SK-N-SH (cell line): ENCODE measurements at regions not wholly inside any gene's neighbourhood (a gene's known extent, or its start where the extent isn't known, plus 50 kb on each side); places are given as distances from the start of the nearest gene placed in this dataset.

Source experiments
- EP300 ChIP-seq, 2 experiments: IDR thresholded peaks; 2 replicates each; pipeline versions ENCODE4 v1.4.0 to v1.6.1; 2012; ENCODE audit warnings: borderline replicate concordance in 1 of 2, low read depth in 1 of 2, low read length in 1 of 2
- FOXM1 ChIP-seq: IDR thresholded peaks from 2 replicates; pipeline ENCODE4 v1.4.0; 2012; ENCODE audit warnings: low read depth, mild to moderate bottlenecking
- GABPA ChIP-seq: IDR thresholded peaks from 2 replicates; pipeline ENCODE4 v1.4.0; 2012; ENCODE audit warnings: low read depth, mild to moderate bottlenecking
- JUND ChIP-seq: IDR thresholded peaks from 2 replicates; pipeline ENCODE4 v1.4.0; 2012
- MXI1 ChIP-seq: IDR thresholded peaks from 2 replicates; pipeline ENCODE4 v1.6.1; 2012; ENCODE audit warnings: mild to moderate bottlenecking, low read depth, low read length, improper control_type of control experiment
- POLR2AphosphoS5 ChIP-seq: IDR thresholded peaks from 2 replicates; pipeline ENCODE4 v1.6.1; 2012; ENCODE audit warnings: low read depth, low read length
- RAD21 ChIP-seq: IDR thresholded peaks from 2 replicates; pipeline ENCODE4 v1.6.1; 2012; ENCODE audit warnings: mild to moderate bottlenecking, low read length
- RCOR1 ChIP-seq: fragments of 150-350 bp; IDR thresholded peaks from 2 replicates; pipeline ENCODE4 v1.6.1; 2017; ENCODE audit warnings: antibody characterized with exemption, low read length
- TAF1 ChIP-seq: IDR thresholded peaks from 2 replicates; pipeline ENCODE4 v1.6.1; 2012; ENCODE audit warnings: low read depth, mild to moderate bottlenecking, low read length, moderate library complexity, borderline replicate concordance
- TF ChIP-seq, protein P1 (sequence below): fragments of 200-600 bp; sonication (generic); IDR thresholded peaks from 2 replicates; pipeline ENCODE4 v1.6.1; 2017; ENCODE audit warnings: antibody characterized with exemption, mild to moderate bottlenecking, moderate library complexity
- TF ChIP-seq, protein P2 (sequence below): fragments of 150-350 bp; IDR thresholded peaks from 2 replicates; pipeline ENCODE4 v1.6.1; 2017; ENCODE audit warnings: antibody characterized with exemption, low read length, low read depth, borderline replicate concordance
- TF ChIP-seq, protein P3 (sequence below): IDR thresholded peaks from 2 replicates; pipeline ENCODE4 v1.4.0; 2012; ENCODE audit warnings: low read depth, borderline replicate concordance
- TF ChIP-seq, protein P4 (sequence below): IDR thresholded peaks from 2 replicates; pipeline ENCODE4; 2012
- TF ChIP-seq, protein P5 (sequence below): IDR thresholded peaks from 2 replicates; pipeline ENCODE4 v1.6.1; 2012; ENCODE audit warnings: mild to moderate bottlenecking, low read depth, low read length, moderate library complexity

DNA sequence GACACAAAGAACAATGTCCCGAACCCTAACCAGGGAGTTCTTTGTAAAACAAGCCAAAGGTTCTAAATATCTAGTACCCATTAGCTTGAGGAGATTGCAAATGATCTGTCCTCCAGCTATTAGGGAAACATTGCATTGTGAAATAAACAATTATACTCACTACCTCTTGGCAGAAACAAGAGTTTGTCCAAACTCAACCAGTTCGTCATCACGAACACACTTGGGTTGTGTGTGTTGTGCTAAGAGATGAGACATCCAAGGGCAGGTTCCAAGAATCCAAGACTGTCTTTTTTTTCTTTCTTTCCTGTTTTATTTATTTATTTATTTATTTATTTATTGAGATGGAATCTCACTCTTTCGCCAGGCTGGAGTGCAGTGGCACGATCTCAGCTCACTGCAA is 793.1 kb upstream of the AUTS2 start:
- TF ChIP-seq, protein P1, sequence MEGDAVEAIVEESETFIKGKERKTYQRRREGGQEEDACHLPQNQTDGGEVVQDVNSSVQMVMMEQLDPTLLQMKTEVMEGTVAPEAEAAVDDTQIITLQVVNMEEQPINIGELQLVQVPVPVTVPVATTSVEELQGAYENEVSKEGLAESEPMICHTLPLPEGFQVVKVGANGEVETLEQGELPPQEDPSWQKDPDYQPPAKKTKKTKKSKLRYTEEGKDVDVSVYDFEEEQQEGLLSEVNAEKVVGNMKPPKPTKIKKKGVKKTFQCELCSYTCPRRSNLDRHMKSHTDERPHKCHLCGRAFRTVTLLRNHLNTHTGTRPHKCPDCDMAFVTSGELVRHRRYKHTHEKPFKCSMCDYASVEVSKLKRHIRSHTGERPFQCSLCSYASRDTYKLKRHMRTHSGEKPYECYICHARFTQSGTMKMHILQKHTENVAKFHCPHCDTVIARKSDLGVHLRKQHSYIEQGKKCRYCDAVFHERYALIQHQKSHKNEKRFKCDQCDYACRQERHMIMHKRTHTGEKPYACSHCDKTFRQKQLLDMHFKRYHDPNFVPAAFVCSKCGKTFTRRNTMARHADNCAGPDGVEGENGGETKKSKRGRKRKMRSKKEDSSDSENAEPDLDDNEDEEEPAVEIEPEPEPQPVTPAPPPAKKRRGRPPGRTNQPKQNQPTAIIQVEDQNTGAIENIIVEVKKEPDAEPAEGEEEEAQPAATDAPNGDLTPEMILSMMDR: no peak
- TF ChIP-seq, protein P2, sequence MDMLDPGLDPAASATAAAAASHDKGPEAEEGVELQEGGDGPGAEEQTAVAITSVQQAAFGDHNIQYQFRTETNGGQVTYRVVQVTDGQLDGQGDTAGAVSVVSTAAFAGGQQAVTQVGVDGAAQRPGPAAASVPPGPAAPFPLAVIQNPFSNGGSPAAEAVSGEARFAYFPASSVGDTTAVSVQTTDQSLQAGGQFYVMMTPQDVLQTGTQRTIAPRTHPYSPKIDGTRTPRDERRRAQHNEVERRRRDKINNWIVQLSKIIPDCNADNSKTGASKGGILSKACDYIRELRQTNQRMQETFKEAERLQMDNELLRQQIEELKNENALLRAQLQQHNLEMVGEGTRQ: no peak
- TF ChIP-seq TAF1: no peak
- no peak for TF ChIP-seq GABPA
- TF ChIP-seq JUND: no peak
- TF ChIP-seq, protein P3, sequence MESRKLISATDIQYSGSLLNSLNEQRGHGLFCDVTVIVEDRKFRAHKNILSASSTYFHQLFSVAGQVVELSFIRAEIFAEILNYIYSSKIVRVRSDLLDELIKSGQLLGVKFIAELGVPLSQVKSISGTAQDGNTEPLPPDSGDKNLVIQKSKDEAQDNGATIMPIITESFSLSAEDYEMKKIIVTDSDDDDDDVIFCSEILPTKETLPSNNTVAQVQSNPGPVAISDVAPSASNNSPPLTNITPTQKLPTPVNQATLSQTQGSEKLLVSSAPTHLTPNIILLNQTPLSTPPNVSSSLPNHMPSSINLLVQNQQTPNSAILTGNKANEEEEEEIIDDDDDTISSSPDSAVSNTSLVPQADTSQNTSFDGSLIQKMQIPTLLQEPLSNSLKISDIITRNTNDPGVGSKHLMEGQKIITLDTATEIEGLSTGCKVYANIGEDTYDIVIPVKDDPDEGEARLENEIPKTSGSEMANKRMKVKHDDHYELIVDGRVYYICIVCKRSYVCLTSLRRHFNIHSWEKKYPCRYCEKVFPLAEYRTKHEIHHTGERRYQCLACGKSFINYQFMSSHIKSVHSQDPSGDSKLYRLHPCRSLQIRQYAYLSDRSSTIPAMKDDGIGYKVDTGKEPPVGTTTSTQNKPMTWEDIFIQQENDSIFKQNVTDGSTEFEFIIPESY: no peak
- TF ChIP-seq, protein P4, sequence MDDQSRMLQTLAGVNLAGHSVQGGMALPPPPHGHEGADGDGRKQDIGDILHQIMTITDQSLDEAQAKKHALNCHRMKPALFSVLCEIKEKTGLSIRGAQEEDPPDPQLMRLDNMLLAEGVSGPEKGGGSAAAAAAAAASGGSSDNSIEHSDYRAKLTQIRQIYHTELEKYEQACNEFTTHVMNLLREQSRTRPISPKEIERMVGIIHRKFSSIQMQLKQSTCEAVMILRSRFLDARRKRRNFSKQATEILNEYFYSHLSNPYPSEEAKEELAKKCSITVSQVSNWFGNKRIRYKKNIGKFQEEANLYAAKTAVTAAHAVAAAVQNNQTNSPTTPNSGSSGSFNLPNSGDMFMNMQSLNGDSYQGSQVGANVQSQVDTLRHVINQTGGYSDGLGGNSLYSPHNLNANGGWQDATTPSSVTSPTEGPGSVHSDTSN: no peak
- TF ChIP-seq, protein P5, sequence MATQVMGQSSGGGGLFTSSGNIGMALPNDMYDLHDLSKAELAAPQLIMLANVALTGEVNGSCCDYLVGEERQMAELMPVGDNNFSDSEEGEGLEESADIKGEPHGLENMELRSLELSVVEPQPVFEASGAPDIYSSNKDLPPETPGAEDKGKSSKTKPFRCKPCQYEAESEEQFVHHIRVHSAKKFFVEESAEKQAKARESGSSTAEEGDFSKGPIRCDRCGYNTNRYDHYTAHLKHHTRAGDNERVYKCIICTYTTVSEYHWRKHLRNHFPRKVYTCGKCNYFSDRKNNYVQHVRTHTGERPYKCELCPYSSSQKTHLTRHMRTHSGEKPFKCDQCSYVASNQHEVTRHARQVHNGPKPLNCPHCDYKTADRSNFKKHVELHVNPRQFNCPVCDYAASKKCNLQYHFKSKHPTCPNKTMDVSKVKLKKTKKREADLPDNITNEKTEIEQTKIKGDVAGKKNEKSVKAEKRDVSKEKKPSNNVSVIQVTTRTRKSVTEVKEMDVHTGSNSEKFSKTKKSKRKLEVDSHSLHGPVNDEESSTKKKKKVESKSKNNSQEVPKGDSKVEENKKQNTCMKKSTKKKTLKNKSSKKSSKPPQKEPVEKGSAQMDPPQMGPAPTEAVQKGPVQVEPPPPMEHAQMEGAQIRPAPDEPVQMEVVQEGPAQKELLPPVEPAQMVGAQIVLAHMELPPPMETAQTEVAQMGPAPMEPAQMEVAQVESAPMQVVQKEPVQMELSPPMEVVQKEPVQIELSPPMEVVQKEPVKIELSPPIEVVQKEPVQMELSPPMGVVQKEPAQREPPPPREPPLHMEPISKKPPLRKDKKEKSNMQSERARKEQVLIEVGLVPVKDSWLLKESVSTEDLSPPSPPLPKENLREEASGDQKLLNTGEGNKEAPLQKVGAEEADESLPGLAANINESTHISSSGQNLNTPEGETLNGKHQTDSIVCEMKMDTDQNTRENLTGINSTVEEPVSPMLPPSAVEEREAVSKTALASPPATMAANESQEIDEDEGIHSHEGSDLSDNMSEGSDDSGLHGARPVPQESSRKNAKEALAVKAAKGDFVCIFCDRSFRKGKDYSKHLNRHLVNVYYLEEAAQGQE: no peak
- TF ChIP-seq POLR2AphosphoS5: no peak
- no peak for TF ChIP-seq FOXM1
- no peak for TF ChIP-seq RAD21
- TF ChIP-seq EP300 (IDR thresholded peaks at IDR 0.05; ENCODE audit: borderline replicate concordance in 1 of 2, low read depth in 1 of 2, low read length in 1 of 2): no peak
- no peak for TF ChIP-seq RCOR1
- no peak for TF ChIP-seq MXI1
